ENCODE measurements at regions not wholly inside any gene's neighbourhood (a gene's known extent, or its start where the extent isn't known, plus 50 kb on each side); places are given as distances from the start of the nearest gene placed in this dataset.

GRCh38 chr3:5058471-5058951, 63.6 kb upstream of the ARL8B start:
- Histone ChIP-seq H3K56ac (replicated peaks; ENCODE audit: insufficient read length, low read depth, low read length) (no peak overlapping the region), H3K9ac (replicated peaks in 1 of 4; ENCODE audit: extremely low read depth in 1 of 4, low read depth in 3 of 4, low read length in 3 of 4) (no peak overlapping the region), H2BK120ac (replicated peaks; ENCODE audit: low read depth, low read length) (no peak overlapping the region), H4K91ac (replicated peaks; ENCODE audit: insufficient read length, low read length) (no peak overlapping the region), H3K4ac (replicated peaks; ENCODE audit: insufficient read length, low read depth, low read length) (no peak overlapping the region), H3K27ac (ENCODE audit: low read depth, low read length) (no peak overlapping the region), H3K4me1 (replicated peaks in 1 of 4; ENCODE audit: control insufficient read depth in 3 of 4, insufficient read depth in 4 of 4, low read length in 3 of 4) (no peaks in the 10 kb centered on the region), H3K18ac (ENCODE audit: extremely low read depth, low read length) (no peak overlapping the region), H3K9me3 (ENCODE audit: insufficient read depth in 2 of 2, low read depth in 1 of 2, low read length in 1 of 2) (no peaks in the 10 kb centered on the region), H3K23ac (ENCODE audit: insufficient read length) (no peak overlapping the region), H2AK5ac (ENCODE audit: low read depth, low read length) (no peak overlapping the region), H2BK12ac (ENCODE audit: low read depth, low read length) (no peak overlapping the region), H3K4me2 (ENCODE audit: insufficient read depth in 1 of 2, low read depth in 2 of 2, low read length in 2 of 2) (no peak overlapping the region), H4K8ac (ENCODE audit: extremely low read depth, insufficient read depth, low read length) (no peak overlapping the region), H3K27me3 (replicated peaks in 1 of 4; ENCODE audit: control insufficient read depth in 3 of 4, extremely low read depth in 1 of 4, insufficient read depth in 3 of 4, low read length in 3 of 4) (no peaks in the 10 kb centered on the region), H4K20me1 (replicated peaks in 1 of 2; ENCODE audit: control insufficient read depth in 1 of 2, insufficient read depth in 2 of 2, low read length in 2 of 2) (no peaks in the 10 kb centered on the region), H2BK5ac (ENCODE audit: low read depth, low read length) (no peak overlapping the region), H2BK15ac (ENCODE audit: low read length) (no peak overlapping the region), H2AFZ (ENCODE audit: low read length) (no peak overlapping the region), H3K36me3 (ENCODE audit: control insufficient read depth in 2 of 4, insufficient read depth in 4 of 4, low read length in 3 of 4) (no peaks in the 10 kb centered on the region), H3K79me1 (ENCODE audit: low read depth, low read length) (no peaks in the 10 kb centered on the region), H3K23me2 (ENCODE audit: low read depth, low read length) (no peaks in the 10 kb centered on the region; the same call in 1 of the 2 replicates), H3K79me2 (ENCODE audit: control insufficient read depth in 1 of 2, insufficient read depth in 2 of 2, low read length in 2 of 2) (no peaks in the 10 kb centered on the region), H2BK20ac (ENCODE audit: low read length) (no peak overlapping the region), H3K4me3 (ENCODE audit: extremely low read depth in 1 of 4, insufficient read depth in 2 of 4, low read depth in 3 of 4, low read length in 4 of 4) (no peak overlapping the region), H3K14ac (ENCODE audit: insufficient read length) (no peak overlapping the region), H4K5ac (ENCODE audit: insufficient read length, low read depth, low read length) (no peak overlapping the region)
- no peak for DNase-seq (ENCODE audit: low read depth in 1 of 2, low spot score in 2 of 2)
- POLR2A ChIA-PET (ENCODE audit: partially characterized antibody), result interaction anchor here (0.7 kb wide), 1 partner anchor 24 kb away, joined by 4 read pairs; no protein-coding TSS in a partner anchor
- FAIRE-seq, result no peak
- TF ChIP-seq MAFK (IDR thresholded peaks at IDR 0.05; ENCODE audit: low read depth, low read length) (no peak), CHD1 (IDR thresholded peaks at IDR 0.05; ENCODE audit: low read depth, low read length) (no peak), BRCA1 (IDR thresholded peaks at IDR 0.05; ENCODE audit: low read depth, low read length) (no peak), JUN (IDR thresholded peaks at IDR 0.05; ENCODE audit: low read depth, low read length) (no peak), SUZ12 (IDR thresholded peaks at IDR 0.05; ENCODE audit: low read length) (no peak), SP4 (IDR thresholded peaks at IDR 0.05; ENCODE audit: low read length) (no peak), BCL11A (IDR thresholded peaks at IDR 0.05; ENCODE audit: low read depth in 2 of 2, low read length in 2 of 2) (no peak), KDM5A (IDR thresholded peaks at IDR 0.05; ENCODE audit: low read length) (no peak), CTCF (IDR thresholded peaks at IDR 0.05; ENCODE audit: control extremely low read depth in 1 of 3, insufficient read depth in 1 of 3, low read depth in 1 of 3, low read length in 3 of 3) (no peak), POLR2AphosphoS5 (IDR thresholded peaks at IDR 0.05; ENCODE audit: low read depth, low read length) (no peak), CEBPB (IDR thresholded peaks at IDR 0.05; ENCODE audit: low read depth, low read length) (no peak), GTF2F1 (IDR thresholded peaks at IDR 0.05; ENCODE audit: borderline replicate concordance, low read depth, low read length) (no peak), TCF12 (IDR thresholded peaks at IDR 0.05; ENCODE audit: low read depth, low read length) (no peak)
- CTCF ChIA-PET (ENCODE audit: partially characterized antibody), result interaction anchor here (0.6 to 3.6 kb wide), 12 partner anchors 11 to 747 kb away, joined by 3 to 23 read pairs (median 3); no protein-coding TSS in a partner anchor

Measured in H1 (cell line).